ENCODE measurements at regions not wholly inside any gene's neighbourhood (a gene's known extent, or its start where the extent isn't known, plus 50 kb on each side); places are given as distances from the start of the nearest gene placed in this dataset.

DNA sequence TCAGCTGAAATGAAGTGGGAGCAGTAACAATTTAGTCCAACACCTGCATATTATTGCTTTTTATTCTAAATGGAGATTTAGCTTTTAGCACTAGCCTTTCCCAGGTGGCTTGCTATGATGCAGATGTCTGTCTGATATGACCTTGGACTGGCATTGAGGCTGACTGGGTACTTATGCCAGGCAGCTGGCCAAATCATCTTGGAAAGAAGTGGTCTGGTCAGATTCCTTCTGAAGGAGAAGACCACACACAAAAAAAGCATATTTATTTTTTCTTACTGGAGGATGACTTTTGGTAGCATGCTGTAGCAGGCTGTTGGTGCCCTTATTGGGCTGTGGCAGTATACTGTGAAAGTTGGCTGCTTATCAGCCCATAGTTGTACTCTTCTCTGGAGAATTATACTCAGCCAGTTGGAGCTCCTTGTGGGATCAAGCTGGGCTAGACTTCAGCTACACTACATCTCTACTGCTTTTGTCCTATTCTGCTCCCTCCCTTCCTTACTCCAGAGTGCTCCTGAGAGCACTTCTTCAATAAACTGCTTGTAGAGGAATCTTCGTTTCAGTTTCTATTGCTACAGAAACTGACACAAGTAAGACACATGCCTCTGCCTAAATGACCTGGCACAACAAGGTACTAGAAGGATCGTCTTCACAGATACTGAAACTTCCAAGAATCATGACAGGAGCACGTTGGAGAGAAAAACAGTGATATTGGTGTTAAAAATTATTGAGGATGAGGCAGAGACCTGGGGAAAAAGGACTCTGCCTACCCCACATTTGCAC lies 196.8 kb upstream of the RPS6KA3 start:
- intact Hi-C loops (cut with DNase I; ENCODE audit: low total_unique reads), result no loop called here

DNA sequence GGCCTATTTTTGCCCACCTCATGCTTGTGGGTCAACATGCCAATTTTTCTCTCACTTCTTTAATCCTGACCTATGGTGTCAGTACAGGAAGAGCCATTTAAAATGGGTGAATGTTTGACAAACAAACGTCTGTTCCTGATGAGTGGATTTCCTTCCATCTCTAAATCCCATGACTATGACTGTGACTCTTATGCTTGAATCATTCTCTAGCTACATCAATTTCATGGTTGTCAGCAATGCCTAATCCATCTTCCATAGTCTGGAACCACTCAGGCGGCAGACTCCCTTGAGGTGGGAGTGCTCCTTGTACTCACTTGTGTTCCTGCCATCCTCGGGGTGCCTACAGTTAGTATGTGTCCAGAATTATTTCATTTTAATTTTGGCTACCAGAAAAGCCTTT lies 194.9 kb upstream of the RPS6KA3 start:
- intact Hi-C loops (cut with DNase I; ENCODE audit: low total_unique reads), result no loop called here
- DNase-seq, result no peak
- H3K9me3 ChIP-seq, result no peaks in the 10 kb centered on the region
- H3K4me1 ChIP-seq, result no peaks in the 10 kb centered on the region
- 76 to 89% methylated on average over 3 of the region's 3 CpGs for whole genome bisulfite sequencing, 2 donors
- H3K27ac ChIP-seq, result no peak overlapping the region
- no peaks in the 10 kb centered on the region for H3K36me3 ChIP-seq (ENCODE audit: low read depth, missing control alignments)
- TF ChIP-seq POLR2A (IDR thresholded peaks at IDR 0.05), result no peak
- TF ChIP-seq, protein P1, sequence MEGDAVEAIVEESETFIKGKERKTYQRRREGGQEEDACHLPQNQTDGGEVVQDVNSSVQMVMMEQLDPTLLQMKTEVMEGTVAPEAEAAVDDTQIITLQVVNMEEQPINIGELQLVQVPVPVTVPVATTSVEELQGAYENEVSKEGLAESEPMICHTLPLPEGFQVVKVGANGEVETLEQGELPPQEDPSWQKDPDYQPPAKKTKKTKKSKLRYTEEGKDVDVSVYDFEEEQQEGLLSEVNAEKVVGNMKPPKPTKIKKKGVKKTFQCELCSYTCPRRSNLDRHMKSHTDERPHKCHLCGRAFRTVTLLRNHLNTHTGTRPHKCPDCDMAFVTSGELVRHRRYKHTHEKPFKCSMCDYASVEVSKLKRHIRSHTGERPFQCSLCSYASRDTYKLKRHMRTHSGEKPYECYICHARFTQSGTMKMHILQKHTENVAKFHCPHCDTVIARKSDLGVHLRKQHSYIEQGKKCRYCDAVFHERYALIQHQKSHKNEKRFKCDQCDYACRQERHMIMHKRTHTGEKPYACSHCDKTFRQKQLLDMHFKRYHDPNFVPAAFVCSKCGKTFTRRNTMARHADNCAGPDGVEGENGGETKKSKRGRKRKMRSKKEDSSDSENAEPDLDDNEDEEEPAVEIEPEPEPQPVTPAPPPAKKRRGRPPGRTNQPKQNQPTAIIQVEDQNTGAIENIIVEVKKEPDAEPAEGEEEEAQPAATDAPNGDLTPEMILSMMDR (IDR thresholded peaks at IDR 0.05), result no peak
- H3K4me3 ChIP-seq, result no peak overlapping the region
- no peaks in the 10 kb centered on the region for H3K27me3 ChIP-seq

More for the DNA sequence above, 196.8 kb upstream of the RPS6KA3 start:
- TF ChIP-seq, protein P1 (IDR thresholded peaks at IDR 0.05), result no peak
- no peak for TF ChIP-seq POLR2A (IDR thresholded peaks at IDR 0.05)
- Histone ChIP-seq H3K36me3 (ENCODE audit: low read depth, missing control alignments) (no peaks in the 10 kb centered on the region), H3K4me1 (no peaks in the 10 kb centered on the region), H3K9me3 (no peaks in the 10 kb centered on the region), H3K27me3 (no peaks in the 10 kb centered on the region), H3K27ac (no peak overlapping the region), H3K4me3 (no peak overlapping the region)
- DNase-seq, result no peak
- WGBS, 2 donors, result 82 to 84% methylated on average over 3 of the region's 3 CpGs

DNA sequence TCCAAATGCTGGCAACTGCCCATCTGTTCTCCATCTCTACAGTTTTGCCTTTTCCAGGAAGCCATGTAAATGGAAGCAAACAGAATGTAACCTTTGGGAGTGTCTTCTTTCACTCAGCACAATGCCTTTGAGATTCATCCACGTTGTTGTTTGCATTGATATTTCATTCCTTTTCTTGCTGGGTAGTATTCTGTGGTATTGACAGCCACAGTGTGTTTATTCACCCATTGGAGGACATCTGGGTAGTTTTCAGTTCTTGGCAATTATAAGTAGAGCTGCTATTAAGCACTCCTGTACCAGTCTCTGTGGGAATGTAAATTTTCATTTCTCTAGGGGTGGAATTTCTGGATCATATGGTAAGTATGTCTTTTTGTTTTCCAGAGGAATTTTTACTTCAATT lies 194.3 kb upstream of the RPS6KA3 start:
- no peak for DNase-seq
- intact Hi-C loops (cut with DNase I; ENCODE audit: low total_unique reads), result no loop called here

DNA sequence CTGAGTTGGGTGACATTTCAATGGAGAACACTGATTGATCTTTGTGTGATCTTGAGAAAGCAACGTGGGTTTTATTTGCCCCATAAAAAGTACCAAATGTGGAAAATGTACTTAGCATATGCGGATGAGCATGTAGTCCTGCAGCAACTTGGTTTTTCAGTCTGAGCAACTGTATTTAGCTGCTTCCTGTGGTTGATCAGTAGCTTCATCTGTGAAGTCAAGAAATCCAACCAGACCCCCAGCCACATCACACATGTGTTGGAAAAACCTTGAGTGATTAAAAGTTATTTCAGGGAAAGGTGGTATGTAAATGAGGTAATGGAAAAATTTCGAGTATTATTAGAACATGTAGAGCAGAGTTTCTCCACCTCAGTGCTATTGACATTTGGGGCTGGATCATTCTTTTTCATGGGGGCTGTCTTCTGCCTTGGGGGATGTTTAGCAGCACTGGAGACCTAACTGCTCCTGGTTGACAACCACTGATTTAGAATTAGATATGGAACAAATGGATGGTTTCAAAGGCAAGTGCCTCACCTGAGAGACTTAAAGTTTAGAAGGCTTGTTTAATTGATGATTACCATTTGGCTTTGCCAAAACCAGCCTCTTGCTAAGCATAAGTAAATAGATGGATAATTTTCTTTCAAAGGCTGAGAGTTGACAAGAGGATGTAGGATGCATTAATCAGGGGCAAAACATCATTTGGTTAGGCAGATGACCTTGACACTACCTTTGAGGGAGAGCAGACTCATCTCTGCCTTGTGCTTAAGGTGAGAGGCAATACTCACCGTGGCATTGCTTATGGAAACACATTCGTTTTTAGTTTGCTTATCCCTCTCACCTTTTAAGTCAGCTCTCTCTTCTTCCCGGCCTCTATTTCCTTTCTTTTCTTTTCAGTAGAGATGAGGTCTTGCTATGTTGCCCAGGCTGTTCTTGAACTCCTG lies 193.0 kb upstream of the RPS6KA3 start:
- no peaks in the 10 kb centered on the region for H3K36me3 ChIP-seq (ENCODE audit: low read depth, missing control alignments)
- H3K27me3 ChIP-seq, result no peaks in the 10 kb centered on the region
- no peaks in the 10 kb centered on the region for H3K9me3 ChIP-seq
- 74 to 81% methylated on average over 6 of the region's 6 CpGs for WGBS, 2 donors
- TF ChIP-seq POLR2A (IDR thresholded peaks at IDR 0.05), result no peak
- TF ChIP-seq, protein P1 (IDR thresholded peaks at IDR 0.05), result no peak
- no peak overlapping the region for H3K27ac ChIP-seq
- no peak for DNase-seq
- no peak overlapping the region for H3K4me3 ChIP-seq
- intact Hi-C loops (cut with DNase I; ENCODE audit: low total_unique reads), result no loop called here
- no peaks in the 10 kb centered on the region for H3K4me1 ChIP-seq

More for the DNA sequence above, 194.3 kb upstream of the RPS6KA3 start:
- Histone ChIP-seq H3K4me3 (no peak overlapping the region), H3K27ac (no peak overlapping the region), H3K27me3 (no peaks in the 10 kb centered on the region), H3K4me1 (no peaks in the 10 kb centered on the region), H3K9me3 (no peaks in the 10 kb centered on the region), H3K36me3 (ENCODE audit: low read depth, missing control alignments) (no peaks in the 10 kb centered on the region)
- WGBS, 2 donors, result 43 to 50% methylated on average over 1 of the region's 1 CpG
- no peak for TF ChIP-seq POLR2A (IDR thresholded peaks at IDR 0.05)
- TF ChIP-seq, protein P1 (IDR thresholded peaks at IDR 0.05), result no peak
